ENCODE measurements at regions not wholly inside any gene's neighbourhood (a gene's known extent, or its start where the extent isn't known, plus 50 kb on each side); places are given as distances from the start of the nearest gene placed in this dataset.

GRCh38 chr3:40637906-40638305 is 113.1 kb downstream of the ZNF621 start:
- TF ChIP-seq CTCF (conservative IDR thresholded peaks at IDR 0.05; ENCODE audit: control insufficient read depth, insufficient read depth, low read depth, low read length) = no peak
- no peak overlapping the region for H3K4me3 ChIP-seq (ENCODE audit: control insufficient read depth, low read depth, low read length)
- DNase-seq (ENCODE audit: low read depth) = no peak

GRCh38 chr3:40639006-40639405 is 114.2 kb downstream of the ZNF621 start:
- no peak for DNase-seq (ENCODE audit: low read depth)
- TF ChIP-seq CTCF (conservative IDR thresholded peaks at IDR 0.05; ENCODE audit: control insufficient read depth, insufficient read depth, low read depth, low read length) = no peak

GRCh38 chr3:40642812-40643211 is 118.1 kb downstream of the ZNF621 start:
- no peak for TF ChIP-seq CTCF (conservative IDR thresholded peaks at IDR 0.05; ENCODE audit: control insufficient read depth, insufficient read depth, low read depth, low read length)
- no peak for DNase-seq (ENCODE audit: low read depth)
- H3K4me3 ChIP-seq (ENCODE audit: control insufficient read depth, low read depth, low read length) = no peak overlapping the region

More at GRCh38 chr3:40639006-40639405, 114.2 kb downstream of the ZNF621 start:
- no peak overlapping the region for H3K4me3 ChIP-seq (ENCODE audit: control insufficient read depth, low read depth, low read length)

- no peak overlapping the region for H3K4me3 ChIP-seq (ENCODE audit: control insufficient read depth, low read depth, low read length)
- TF ChIP-seq CTCF (conservative IDR thresholded peaks at IDR 0.05; ENCODE audit: control insufficient read depth, insufficient read depth, low read depth, low read length) = no peak
- peak; percentile 12 for DNase-seq (ENCODE audit: low read depth)
Measured at GRCh38 chr3:40645883-40646282, 121.1 kb downstream of the ZNF621 start.

- no peak overlapping the region for H3K4me3 ChIP-seq (ENCODE audit: control insufficient read depth, low read depth, low read length)
- peak; percentile 13 for DNase-seq (ENCODE audit: low read depth)
- TF ChIP-seq CTCF (conservative IDR thresholded peaks at IDR 0.05; ENCODE audit: control insufficient read depth, insufficient read depth, low read depth, low read length) = no peak
Measured at GRCh38 chr3:40649346-40649745, 124.6 kb downstream of the ZNF621 start.

- no peak overlapping the region for H3K4me3 ChIP-seq (ENCODE audit: control insufficient read depth, low read depth, low read length)
- DNase-seq (ENCODE audit: low read depth) = no peak
- no peak for TF ChIP-seq CTCF (conservative IDR thresholded peaks at IDR 0.05; ENCODE audit: control insufficient read depth, insufficient read depth, low read depth, low read length)
Measured at GRCh38 chr3:40652072-40652471, 127.3 kb downstream of the ZNF621 start.

GRCh38 chr3:40653001-40653400 is 128.2 kb downstream of the ZNF621 start:
- no peak overlapping the region for H3K4me3 ChIP-seq (ENCODE audit: control insufficient read depth, low read depth, low read length)
- DNase-seq (ENCODE audit: low read depth) = no peak
- TF ChIP-seq CTCF (conservative IDR thresholded peaks at IDR 0.05; ENCODE audit: control insufficient read depth, insufficient read depth, low read depth, low read length) = no peak

All from fibroblast of mammary gland (primary cell).